ENCODE measurements at regions not wholly inside any gene's neighbourhood (a gene's known extent, or its start where the extent isn't known, plus 50 kb on each side); places are given as distances from the start of the nearest gene placed in this dataset.

DNA sequence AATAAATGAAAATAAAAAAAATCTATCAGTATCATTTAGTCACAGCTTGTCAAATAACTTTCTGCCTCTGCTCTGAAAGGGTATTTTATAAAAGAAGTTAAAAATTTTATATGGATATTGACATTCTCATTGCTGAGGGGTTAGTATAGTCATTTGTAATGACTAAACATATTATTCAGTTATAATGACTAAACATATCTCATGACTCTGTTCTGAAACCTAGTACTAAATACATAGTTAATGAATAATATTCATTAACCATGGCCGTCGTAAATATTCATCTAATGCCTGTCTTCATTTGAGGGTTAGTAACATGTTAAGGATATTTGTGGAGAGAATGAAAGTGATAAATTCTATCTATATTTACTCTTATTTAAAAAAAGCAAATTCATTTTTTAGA, 69.1 kb upstream of the MAP4K3 start:
- DNase-seq = no peak
- Histone ChIP-seq H3K9ac (ENCODE audit: low read depth, low read length) (no peak overlapping the region), H3K36me3 (ENCODE audit: insufficient read depth, low read length) (no peaks in the 10 kb centered on the region), H3K79me2 (ENCODE audit: insufficient read depth, low read length) (no peaks in the 10 kb centered on the region), H3K9me3 (ENCODE audit: insufficient read depth, low read length, severe bottlenecking) (no peaks in the 10 kb centered on the region), H3K4me2 (ENCODE audit: insufficient read depth, low read length) (no peak overlapping the region), H3K4me3 (ENCODE audit: low read depth in 1 of 2, low read length in 2 of 2) (no peak overlapping the region), H3K27me3 (ENCODE audit: insufficient read depth, low read length, poor library complexity) (no peaks in the 10 kb centered on the region), H3K4me1 (ENCODE audit: insufficient read depth, low read length) (no peaks in the 10 kb centered on the region), H4K20me1 (ENCODE audit: insufficient read depth, low read length) (no peaks in the 10 kb centered on the region), H3K27ac (ENCODE audit: low read length) (no peak overlapping the region), H2AFZ (ENCODE audit: low read depth, low read length) (no peak overlapping the region)
- no peak for ATAC-seq (ENCODE audit: insufficient read depth, low read depth)
- no peak for TF ChIP-seq EZH2 (IDR thresholded peaks at IDR 0.05; ENCODE audit: borderline replicate concordance, low read depth, low read length, severe bottlenecking)
- TF ChIP-seq, protein P1, sequence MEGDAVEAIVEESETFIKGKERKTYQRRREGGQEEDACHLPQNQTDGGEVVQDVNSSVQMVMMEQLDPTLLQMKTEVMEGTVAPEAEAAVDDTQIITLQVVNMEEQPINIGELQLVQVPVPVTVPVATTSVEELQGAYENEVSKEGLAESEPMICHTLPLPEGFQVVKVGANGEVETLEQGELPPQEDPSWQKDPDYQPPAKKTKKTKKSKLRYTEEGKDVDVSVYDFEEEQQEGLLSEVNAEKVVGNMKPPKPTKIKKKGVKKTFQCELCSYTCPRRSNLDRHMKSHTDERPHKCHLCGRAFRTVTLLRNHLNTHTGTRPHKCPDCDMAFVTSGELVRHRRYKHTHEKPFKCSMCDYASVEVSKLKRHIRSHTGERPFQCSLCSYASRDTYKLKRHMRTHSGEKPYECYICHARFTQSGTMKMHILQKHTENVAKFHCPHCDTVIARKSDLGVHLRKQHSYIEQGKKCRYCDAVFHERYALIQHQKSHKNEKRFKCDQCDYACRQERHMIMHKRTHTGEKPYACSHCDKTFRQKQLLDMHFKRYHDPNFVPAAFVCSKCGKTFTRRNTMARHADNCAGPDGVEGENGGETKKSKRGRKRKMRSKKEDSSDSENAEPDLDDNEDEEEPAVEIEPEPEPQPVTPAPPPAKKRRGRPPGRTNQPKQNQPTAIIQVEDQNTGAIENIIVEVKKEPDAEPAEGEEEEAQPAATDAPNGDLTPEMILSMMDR (IDR thresholded peaks at IDR 0.05; ENCODE audit: borderline replicate concordance, extremely low read depth, low read length, poor library complexity, severe bottlenecking) = no peak

DNA sequence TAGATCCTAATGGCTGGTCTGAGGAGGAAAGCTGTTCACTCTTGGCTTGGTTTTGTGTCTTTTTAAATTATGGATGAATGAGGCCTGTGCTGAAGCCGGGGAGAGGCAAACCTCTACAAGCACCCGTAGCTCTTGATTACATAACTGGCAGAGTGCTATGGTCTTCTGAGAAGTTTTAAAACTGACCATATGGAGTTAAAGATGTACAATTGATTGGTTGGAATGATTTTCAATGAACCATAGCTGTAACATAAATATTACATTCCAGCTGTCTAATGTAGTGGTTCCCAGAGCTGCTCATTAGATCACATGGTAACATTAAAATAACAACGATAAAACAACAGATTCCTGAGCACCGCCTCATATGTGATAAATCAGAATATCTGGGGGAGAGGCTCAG, 71.1 kb upstream of the MAP4K3 start:
- DNase-seq (no peak), ATAC-seq (ENCODE audit: insufficient read depth, low read depth) (no peak)
- Histone ChIP-seq H3K27ac (ENCODE audit: low read length) (no peak overlapping the region), H3K9me3 (ENCODE audit: insufficient read depth, low read length, severe bottlenecking) (no peaks in the 10 kb centered on the region), H3K9ac (ENCODE audit: low read depth, low read length) (no peak overlapping the region), H3K79me2 (ENCODE audit: insufficient read depth, low read length) (no peaks in the 10 kb centered on the region), H2AFZ (ENCODE audit: low read depth, low read length) (no peak overlapping the region), H3K4me3 (ENCODE audit: low read depth in 1 of 2, low read length in 2 of 2) (no peak overlapping the region), H3K36me3 (ENCODE audit: insufficient read depth, low read length) (no peaks in the 10 kb centered on the region), H3K4me1 (ENCODE audit: insufficient read depth, low read length) (no peaks in the 10 kb centered on the region), H3K4me2 (ENCODE audit: insufficient read depth, low read length) (no peak overlapping the region), H3K27me3 (ENCODE audit: insufficient read depth, low read length, poor library complexity) (no peaks in the 10 kb centered on the region), H4K20me1 (ENCODE audit: insufficient read depth, low read length) (no peaks in the 10 kb centered on the region)
- no peak for TF ChIP-seq EZH2 (IDR thresholded peaks at IDR 0.05; ENCODE audit: borderline replicate concordance, low read depth, low read length, severe bottlenecking)
- TF ChIP-seq, protein P1 (IDR thresholded peaks at IDR 0.05; ENCODE audit: borderline replicate concordance, extremely low read depth, low read length, poor library complexity, severe bottlenecking) = no peak

DNA sequence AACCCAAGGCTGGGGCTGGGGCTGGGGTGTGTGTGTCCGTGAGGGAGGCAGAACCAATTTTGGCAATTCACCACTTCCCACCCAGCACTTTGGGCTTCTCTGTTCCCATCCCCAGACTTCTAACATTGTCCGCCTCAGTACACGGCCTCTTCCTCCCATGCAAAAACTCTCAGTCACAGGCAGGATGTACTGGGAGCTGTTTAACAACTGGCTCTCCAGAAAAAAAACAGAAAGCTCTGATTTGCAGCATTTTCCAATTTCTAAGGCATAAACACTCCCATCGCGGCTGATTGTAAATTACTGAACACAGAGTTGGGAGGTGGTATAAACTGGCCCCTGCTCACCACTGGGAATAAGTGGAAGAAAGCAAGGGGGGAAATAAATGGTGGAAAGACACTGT, 73.1 kb upstream of the MAP4K3 start:
- Histone ChIP-seq H3K36me3 (ENCODE audit: insufficient read depth, low read length) (no peaks in the 10 kb centered on the region), H3K79me2 (ENCODE audit: insufficient read depth, low read length) (no peaks in the 10 kb centered on the region), H3K27ac (ENCODE audit: low read length) (no peak overlapping the region), H3K9me3 (ENCODE audit: insufficient read depth, low read length, severe bottlenecking) (no peaks in the 10 kb centered on the region), H3K4me2 (ENCODE audit: insufficient read depth, low read length) (no peak overlapping the region), H4K20me1 (ENCODE audit: insufficient read depth, low read length) (no peaks in the 10 kb centered on the region), H3K27me3 (ENCODE audit: insufficient read depth, low read length, poor library complexity) (no peaks in the 10 kb centered on the region), H3K4me1 (ENCODE audit: insufficient read depth, low read length) (peaks cover 9% of the 10 kb centered on the region), H3K9ac (ENCODE audit: low read depth, low read length) (no peak overlapping the region), H3K4me3 (ENCODE audit: low read depth in 1 of 2, low read length in 2 of 2) (no peak overlapping the region), H2AFZ (ENCODE audit: low read depth, low read length) (no peak overlapping the region)
- ATAC-seq (ENCODE audit: insufficient read depth, low read depth) (no peak), DNase-seq (no peak)
- TF ChIP-seq EZH2 (IDR thresholded peaks at IDR 0.05; ENCODE audit: borderline replicate concordance, low read depth, low read length, severe bottlenecking) = no peak
- TF ChIP-seq, protein P1 (IDR thresholded peaks at IDR 0.05; ENCODE audit: borderline replicate concordance, extremely low read depth, low read length, poor library complexity, severe bottlenecking) = no peak

DNA sequence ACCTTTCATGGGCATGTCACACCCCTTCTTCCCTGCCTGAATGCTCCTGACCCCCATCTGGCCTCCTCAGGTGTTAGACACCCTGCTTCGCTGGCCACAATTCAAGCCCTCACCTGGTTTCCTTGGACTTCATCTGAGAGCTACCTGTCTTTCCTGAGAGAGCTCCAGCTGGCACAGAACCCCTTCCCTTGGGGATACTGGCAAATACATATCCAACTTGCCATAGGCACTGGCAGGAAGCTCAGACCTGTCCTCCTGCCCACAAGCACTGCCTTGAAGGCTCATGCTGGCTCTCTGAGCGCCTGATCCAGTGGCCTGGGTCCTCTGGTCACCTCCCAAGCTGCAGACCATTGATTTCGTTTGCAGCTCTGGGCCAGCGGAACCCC, 74.1 kb upstream of the MAP4K3 start:
- peaks cover 9% of the 10 kb centered on the region for H3K4me1 ChIP-seq (ENCODE audit: insufficient read depth, low read length)
- no peaks in the 10 kb centered on the region for H3K36me3 ChIP-seq (ENCODE audit: insufficient read depth, low read length)
- TF ChIP-seq, protein P1 (IDR thresholded peaks at IDR 0.05; ENCODE audit: borderline replicate concordance, extremely low read depth, low read length, poor library complexity, severe bottlenecking) = no peak
- TF ChIP-seq EZH2 (IDR thresholded peaks at IDR 0.05; ENCODE audit: borderline replicate concordance, low read depth, low read length, severe bottlenecking) = no peak
- H3K27me3 ChIP-seq (ENCODE audit: insufficient read depth, low read length, poor library complexity) = no peaks in the 10 kb centered on the region
- no peaks in the 10 kb centered on the region for H4K20me1 ChIP-seq (ENCODE audit: insufficient read depth, low read length)
- no peaks in the 10 kb centered on the region for H3K9me3 ChIP-seq (ENCODE audit: insufficient read depth, low read length, severe bottlenecking)
- H3K79me2 ChIP-seq (ENCODE audit: insufficient read depth, low read length) = no peaks in the 10 kb centered on the region
- DNase-seq = no peak
- no peak overlapping the region for H3K4me3 ChIP-seq (ENCODE audit: low read depth in 1 of 2, low read length in 2 of 2)
- H3K4me2 ChIP-seq (ENCODE audit: insufficient read depth, low read length) = no peak overlapping the region
- no peak for ATAC-seq (ENCODE audit: insufficient read depth, low read depth)
- H2AFZ ChIP-seq (ENCODE audit: low read depth, low read length) = no peak overlapping the region
- H3K9ac ChIP-seq (ENCODE audit: low read depth, low read length) = no peak overlapping the region
- H3K27ac ChIP-seq (ENCODE audit: low read length) = no peak overlapping the region

All from DND-41 (cell line).